GM12878 (cell line): ENCODE measurements at regions not wholly inside any gene's neighbourhood (a gene's known extent, or its start where the extent isn't known, plus 50 kb on each side); places are given as distances from the start of the nearest gene placed in this dataset.

Source experiments
- ATAC-seq: fragments of 200-7000 bp; cut with Tn5 transposase; 3 replicates; pipeline ENCODE4 v1.9.1; 2020; ENCODE audit warnings: mild to moderate bottlenecking, moderate library complexity
- BruUV-seq: library from RNA; stranded (reverse); fragments of 400-500 nt; replicated peaks from 2 replicates; lab custom pipeline; 2021; lab: Mats Ljungman, UMichigan
- CTCF ChIA-PET: fragments of 300-600 bp; sonication (Branson Sonifier 250); formaldehyde crosslinking; extraction: SDS; loops from one replicate; lab custom pipeline; 2021; ENCODE audit warnings: inconsistent platforms; lab: Yijun Ruan, JAX
- POLR2A ChIA-PET: fragments of 350-600 bp; formaldehyde crosslinking; extraction: SDS; loops from one replicate; lab custom pipeline; 2021; ENCODE audit warnings: inconsistent platforms; lab: Charles Lee
- RAD21 ChIA-PET: fragments of 300-600 bp; sonication (Branson Sonifier 250); formaldehyde crosslinking; loops from one replicate; lab custom pipeline; 2023; ENCODE audit warnings: antibody characterized with exemption; ENCODE audit not compliant: unreplicated experiment; lab: Charles Lee
- SMC1A ChIA-PET: fragments of 300-600 bp; sonication (Branson Sonifier 250); formaldehyde crosslinking; loops from one replicate; lab custom pipeline; 2023; ENCODE audit not compliant: unreplicated experiment, uncharacterized antibody; lab: Charles Lee
- DNase-seq: peaks from one replicate; pipeline ENCODE4 v3.0.0-alpha.2; 2011; ENCODE audit warnings: low read depth, low spot score
- FAIRE-seq: peaks from 3 replicates; lab custom pipeline; 2011; peaks lifted over from hg19 to GRCh38; lab: Jason Lieb, UNC
- H2AFZ ChIP-seq: 2 replicates; pipeline ENCODE4 v1.6.0; 2011; ENCODE audit warnings: low read depth, low read length, control low read depth; ENCODE audit not compliant: control insufficient read depth
- H3K27ac ChIP-seq: 2 replicates; pipeline ENCODE4 v1.5.1; 2011; ENCODE audit warnings: control low read depth; ENCODE audit not compliant: control insufficient read depth, insufficient read depth
- H3K27me3 ChIP-seq, 2 experiments: replicated peaks in 1 of 2; 2 replicates each; pipeline versions ENCODE4 v1.6.0 to v1.6.1; 2011; ENCODE audit warnings: low read length in 1 of 2; ENCODE audit not compliant: control insufficient read depth in 2 of 2, insufficient read depth in 2 of 2
- H3K36me3 ChIP-seq, 2 experiments: 2 replicates each; pipeline ENCODE4 v1.5.1; 2011; ENCODE audit warnings: low read length in 1 of 2; ENCODE audit not compliant: control insufficient read depth in 2 of 2, insufficient read depth in 2 of 2
- H3K4me1 ChIP-seq: 2 replicates; pipeline ENCODE4 v1.6.1; 2011; ENCODE audit warnings: mild to moderate bottlenecking, low read length, moderate library complexity, mixed read lengths; ENCODE audit not compliant: control insufficient read depth, insufficient read depth
- H3K4me2 ChIP-seq: 2 replicates; pipeline ENCODE4 v1.6.0; 2011; ENCODE audit warnings: control low read depth; ENCODE audit not compliant: control insufficient read depth, insufficient read depth
- H3K4me3 ChIP-seq: fragments of 200-600 bp; sonication (generic); 2 replicates; pipeline ENCODE4 v1.5.1; 2016
- H3K79me2 ChIP-seq: 2 replicates; pipeline ENCODE4 v1.6.0; 2011; ENCODE audit warnings: low read length; ENCODE audit not compliant: control insufficient read depth, insufficient read depth
- H3K9ac ChIP-seq: 2 replicates; pipeline ENCODE4 v1.8.0; 2011; ENCODE audit warnings: low read length, control low read depth, mixed read lengths; ENCODE audit not compliant: control insufficient read depth, insufficient read depth
- H3K9me3 ChIP-seq: replicated peaks from 3 replicates; pipeline ENCODE4 v1.5.1; 2011; ENCODE audit warnings: mild to moderate bottlenecking, low read length; ENCODE audit not compliant: control insufficient read depth, insufficient read depth
- H4K20me1 ChIP-seq: 2 replicates; pipeline ENCODE4 v1.6.0; 2011; ENCODE audit not compliant: control insufficient read depth, insufficient read depth
- CHD4 ChIP-seq: fragments of 200-600 bp; sonication (generic); IDR thresholded peaks from 2 replicates; pipeline ENCODE4 v1.6.1; 2016; ENCODE audit warnings: mild to moderate bottlenecking
- HDAC2 ChIP-seq: fragments of 200-600 bp; sonication (generic); IDR thresholded peaks from 2 replicates; pipeline ENCODE4 v1.6.1; 2017
- KDM1A ChIP-seq: fragments of 200-600 bp; sonication (generic); IDR thresholded peaks from 2 replicates; pipeline ENCODE4 v1.6.1; 2016; ENCODE audit warnings: borderline replicate concordance
- MEF2B ChIP-seq: fragments of 450-650 bp; IDR thresholded peaks from 2 replicates; pipeline ENCODE4 v1.6.1; 2018; ENCODE audit warnings: mild to moderate bottlenecking, moderate library complexity; ENCODE audit not compliant: partially characterized antibody, poor library complexity, severe bottlenecking
- NR2C2 ChIP-seq: IDR thresholded peaks from 2 replicates; pipeline ENCODE4 v1.6.1; 2011; ENCODE audit warnings: borderline replicate concordance, low read depth; ENCODE audit not compliant: control insufficient read depth, insufficient read length
- RUNX3 ChIP-seq: IDR thresholded peaks from 2 replicates; pipeline ENCODE4 v1.6.1; 2012; ENCODE audit warnings: low read length, inconsistent platforms
- SIX5 ChIP-seq: IDR thresholded peaks from 2 replicates; pipeline ENCODE4 v1.6.1; 2011; ENCODE audit warnings: mild to moderate bottlenecking, low read depth, low read length, moderate library complexity; ENCODE audit not compliant: severe bottlenecking
- WGBS: methylation state at CpG from one replicate; pipeline ENCODE4 v1.1.6; 2016; ENCODE audit warnings: low lambda C conversion rate; ENCODE audit not compliant: insufficient replicate concordance, insufficient coverage; ENCODE audit errors: missing lambda C conversion rate; 5-methylcytosine and 5-hydroxymethylcytosine counted together
- in situ Hi-C: fragments of 300-500 bp; cut with MboI; formaldehyde crosslinking; loops from 9 replicates; pipeline ENCODE4 v1.14.3; 2018; ENCODE audit warnings: mixed read lengths
- intact Hi-C: fragments of 100-400 bp; cut with micrococcal nuclease; formaldehyde crosslinking; loops from one replicate; pipeline ENCODE4 v1.14.2; 2022; ENCODE audit not compliant: unreplicated experiment
- TF ChIP-seq, protein P1 (sequence below): fragments of 450-650 bp; IDR thresholded peaks from 2 replicates; pipeline ENCODE4 v1.6.1; 2018; ENCODE audit warnings: borderline replicate concordance, mild to moderate bottlenecking; ENCODE audit not compliant: partially characterized antibody
- TF ChIP-seq, protein P2 (sequence below): IDR thresholded peaks from 2 replicates; pipeline ENCODE4 v1.6.1; 2012; ENCODE audit warnings: low read length, inconsistent platforms
- TF ChIP-seq, protein P3 (sequence below): fragments of 450-650 bp; IDR thresholded peaks from 2 replicates; pipeline ENCODE4 v1.6.1; 2016; ENCODE audit warnings: mild to moderate bottlenecking, moderate library complexity, borderline replicate concordance

DNA sequence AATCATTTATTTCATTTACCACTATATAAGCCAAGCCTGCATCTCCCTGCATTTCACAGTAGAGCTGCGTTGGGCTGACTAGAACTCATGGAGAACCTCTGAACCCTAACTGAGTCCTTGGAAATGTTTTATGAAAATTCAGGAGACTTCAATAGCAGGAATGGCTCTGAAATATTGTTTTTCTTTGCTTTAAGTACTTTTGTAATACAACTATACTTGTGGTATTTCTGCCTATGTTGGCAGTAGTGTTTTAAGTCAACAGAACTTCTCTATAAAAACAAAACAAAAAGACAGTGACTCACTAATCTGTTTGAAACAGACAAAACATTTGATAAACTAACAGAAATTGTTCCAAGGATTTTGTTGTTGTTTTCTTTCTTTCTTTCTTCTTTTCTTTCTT is 489.2 kb upstream of the MEF2C start (continued):
- TF ChIP-seq, protein P1, sequence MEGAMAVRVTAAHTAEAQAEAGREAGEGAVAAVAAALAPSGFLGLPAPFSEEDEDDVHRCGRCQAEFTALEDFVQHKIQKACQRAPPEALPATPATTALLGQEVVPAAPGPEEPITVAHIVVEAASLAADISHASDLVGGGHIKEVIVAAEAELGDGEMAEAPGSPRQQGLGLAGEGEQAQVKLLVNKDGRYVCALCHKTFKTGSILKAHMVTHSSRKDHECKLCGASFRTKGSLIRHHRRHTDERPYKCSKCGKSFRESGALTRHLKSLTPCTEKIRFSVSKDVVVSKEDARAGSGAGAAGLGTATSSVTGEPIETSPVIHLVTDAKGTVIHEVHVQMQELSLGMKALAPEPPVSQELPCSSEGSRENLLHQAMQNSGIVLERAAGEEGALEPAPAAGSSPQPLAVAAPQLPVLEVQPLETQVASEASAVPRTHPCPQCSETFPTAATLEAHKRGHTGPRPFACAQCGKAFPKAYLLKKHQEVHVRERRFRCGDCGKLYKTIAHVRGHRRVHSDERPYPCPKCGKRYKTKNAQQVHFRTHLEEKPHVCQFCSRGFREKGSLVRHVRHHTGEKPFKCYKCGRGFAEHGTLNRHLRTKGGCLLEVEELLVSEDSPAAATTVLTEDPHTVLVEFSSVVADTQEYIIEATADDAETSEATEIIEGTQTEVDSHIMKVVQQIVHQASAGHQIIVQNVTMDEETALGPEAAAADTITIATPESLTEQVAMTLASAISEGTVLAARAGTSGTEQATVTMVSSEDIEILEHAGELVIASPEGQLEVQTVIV: no peak

- BruUV-seq: no TSS peak
- Histone ChIP-seq H3K79me2 (no peaks in the 10 kb centered on the region), H3K4me3 (no peak overlapping the region), H3K36me3 (no peaks in the 10 kb centered on the region), H3K27ac (no peak overlapping the region), H2AFZ (peak overlapping the region; percentile 24), H3K4me1 (peaks cover 4% of the 10 kb centered on the region), H3K9ac (no peak overlapping the region), H4K20me1 (no peaks in the 10 kb centered on the region), H3K9me3 (no peaks in the 10 kb centered on the region; the same call in 2 of the 3 replicates), H3K27me3 (no peaks in the 10 kb centered on the region), H3K4me2 (no peak overlapping the region)
- intact Hi-C loops (no loop called here), in situ Hi-C loops (no loop called here)
- 96% methylated on average over 1 of the region's 1 CpG for WGBS
- ChIA-PET POLR2A (no interaction called here), RAD21 (interaction anchor here (1.0 to 1.1 kb wide), 2 partner anchors 69 to 139 kb away, joined by 3 read pairs; no protein-coding TSS in a partner anchor), SMC1A (interaction anchor here (0.6 to 2.3 kb wide), 10 partner anchors 9 to 358 kb away, joined by 3 to 9 read pairs (median 3); no protein-coding TSS in a partner anchor), CTCF (interaction anchor here (0.8 to 1.6 kb wide), 5 partner anchors 9 to 86 kb away, joined by 3 to 5 read pairs (median 3); no protein-coding TSS in a partner anchor)
- FAIRE-seq (no peak), ATAC-seq (no peak), DNase-seq (no peak)
- TF ChIP-seq RUNX3 (no peak), SIX5 (no peak), MEF2B (no peak), HDAC2 (no peak), CHD4 (no peak), KDM1A (no peak), NR2C2 (no peak)
- TF ChIP-seq, protein P2, sequence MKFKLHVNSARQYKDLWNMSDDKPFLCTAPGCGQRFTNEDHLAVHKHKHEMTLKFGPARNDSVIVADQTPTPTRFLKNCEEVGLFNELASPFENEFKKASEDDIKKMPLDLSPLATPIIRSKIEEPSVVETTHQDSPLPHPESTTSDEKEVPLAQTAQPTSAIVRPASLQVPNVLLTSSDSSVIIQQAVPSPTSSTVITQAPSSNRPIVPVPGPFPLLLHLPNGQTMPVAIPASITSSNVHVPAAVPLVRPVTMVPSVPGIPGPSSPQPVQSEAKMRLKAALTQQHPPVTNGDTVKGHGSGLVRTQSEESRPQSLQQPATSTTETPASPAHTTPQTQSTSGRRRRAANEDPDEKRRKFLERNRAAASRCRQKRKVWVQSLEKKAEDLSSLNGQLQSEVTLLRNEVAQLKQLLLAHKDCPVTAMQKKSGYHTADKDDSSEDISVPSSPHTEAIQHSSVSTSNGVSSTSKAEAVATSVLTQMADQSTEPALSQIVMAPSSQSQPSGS: no peak
- TF ChIP-seq, protein P3, sequence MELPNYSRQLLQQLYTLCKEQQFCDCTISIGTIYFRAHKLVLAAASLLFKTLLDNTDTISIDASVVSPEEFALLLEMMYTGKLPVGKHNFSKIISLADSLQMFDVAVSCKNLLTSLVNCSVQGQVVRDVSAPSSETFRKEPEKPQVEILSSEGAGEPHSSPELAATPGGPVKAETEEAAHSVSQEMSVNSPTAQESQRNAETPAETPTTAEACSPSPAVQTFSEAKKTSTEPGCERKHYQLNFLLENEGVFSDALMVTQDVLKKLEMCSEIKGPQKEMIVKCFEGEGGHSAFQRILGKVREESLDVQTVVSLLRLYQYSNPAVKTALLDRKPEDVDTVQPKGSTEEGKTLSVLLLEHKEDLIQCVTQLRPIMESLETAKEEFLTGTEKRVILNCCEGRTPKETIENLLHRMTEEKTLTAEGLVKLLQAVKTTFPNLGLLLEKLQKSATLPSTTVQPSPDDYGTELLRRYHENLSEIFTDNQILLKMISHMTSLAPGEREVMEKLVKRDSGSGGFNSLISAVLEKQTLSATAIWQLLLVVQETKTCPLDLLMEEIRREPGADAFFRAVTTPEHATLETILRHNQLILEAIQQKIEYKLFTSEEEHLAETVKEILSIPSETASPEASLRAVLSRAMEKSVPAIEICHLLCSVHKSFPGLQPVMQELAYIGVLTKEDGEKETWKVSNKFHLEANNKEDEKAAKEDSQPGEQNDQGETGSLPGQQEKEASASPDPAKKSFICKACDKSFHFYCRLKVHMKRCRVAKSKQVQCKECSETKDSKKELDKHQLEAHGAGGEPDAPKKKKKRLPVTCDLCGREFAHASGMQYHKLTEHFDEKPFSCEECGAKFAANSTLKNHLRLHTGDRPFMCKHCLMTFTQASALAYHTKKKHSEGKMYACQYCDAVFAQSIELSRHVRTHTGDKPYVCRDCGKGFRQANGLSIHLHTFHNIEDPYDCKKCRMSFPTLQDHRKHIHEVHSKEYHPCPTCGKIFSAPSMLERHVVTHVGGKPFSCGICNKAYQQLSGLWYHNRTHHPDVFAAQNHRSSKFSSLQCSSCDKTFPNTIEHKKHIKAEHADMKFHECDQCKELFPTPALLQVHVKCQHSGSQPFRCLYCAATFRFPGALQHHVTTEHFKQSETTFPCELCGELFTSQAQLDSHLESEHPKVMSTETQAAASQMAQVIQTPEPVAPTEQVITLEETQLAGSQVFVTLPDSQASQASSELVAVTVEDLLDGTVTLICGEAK: no peak
Measured at GRCh38 chr5:89371646-89372045, 488.7 kb upstream of the MEF2C start.
